Ovary (tissue), 7 donors: ENCODE measurements at regions not wholly inside any gene's neighbourhood (a gene's known extent, or its start where the extent isn't known, plus 50 kb on each side); places are given as distances from the start of the nearest gene placed in this dataset.

Experiments
- DNase-seq, 5 donors: peaks; one replicate each; pipeline ENCODE4 v3.0.0-alpha.2; 2019 to 2020
- H3K27ac ChIP-seq, 2 donors: fragments of 200-600 bp; one replicate each; pipeline versions ENCODE4 v1.5.1 to v1.8.0; 2019 to 2022
- H3K27me3 ChIP-seq: fragments of 200-600 bp; one replicate; pipeline ENCODE4 v1.8.0; 2022
- H3K36me3 ChIP-seq: fragments of 200-600 bp; sonication (generic); one replicate; pipeline ENCODE4 v1.5.1; 2019
- H3K4me1 ChIP-seq: one replicate; pipeline ENCODE4 v1.8.1; 2013; ENCODE audit warnings: mild to moderate bottlenecking, moderate library complexity; ENCODE audit not compliant: insufficient read depth
- H3K4me3 ChIP-seq: fragments of 200-600 bp; sonication (generic); one replicate; pipeline ENCODE4 v1.5.1; 2017
- H3K9me3 ChIP-seq, 2 donors: fragments of 200-600 bp in 1 of 2; sonication (generic) in 1 of 2; one replicate each; pipeline versions ENCODE4 v1.5.1 to v1.8.1; 2013 to 2019; ENCODE audit warnings: mild to moderate bottlenecking in 1 of 2, moderate library complexity in 1 of 2
- EP300 ChIP-seq: sonication (generic); formaldehyde crosslinking; IDR thresholded peaks from one replicate; pipeline ENCODE4 v1.6.1; 2017; ENCODE audit warnings: antibody characterized with exemption
- POLR2A ChIP-seq: fragments of 450-650 bp; IDR thresholded peaks from one replicate; pipeline ENCODE4 v1.6.1; 2017; ENCODE audit warnings: antibody characterized with exemption, mild to moderate bottlenecking, moderate library complexity
- WGBS, 3 donors: extraction: QIAGEN DNeasy Blood & Tissue Kit in 1 of 3; methylation state at CpG; one replicate each; pipeline versions ENCODE4 v1.1.5 to v1.1.7; 2013 to 2017; 5-methylcytosine and 5-hydroxymethylcytosine counted together
- intact Hi-C, 4 donors: fragments of 100-400 bp; cut with DNase I; formaldehyde crosslinking; loops; one replicate each; pipeline versions ENCODE4 v1.11.0 to v1.15.1; 2022 to 2023
- TF ChIP-seq, protein P1 (sequence below), 3 donors: fragments of 450-650 bp in 2 of 3; fragments of 200-600 bp in 1 of 3; IDR thresholded peaks; one replicate each; pipeline versions ENCODE4 v1.5.1 to v1.8.0; 2016 to 2022; ENCODE audit warnings: antibody characterized with exemption in 3 of 3, mild to moderate bottlenecking in 1 of 3
- donor health status: DM: no; HTN: no; CAD: no; lungs with moderate emphysema.
- donor health status: DM: no; HTN: no; CAD: no.
- donor health status: Bipolar disorder and iron deficiency.
- donor health status: DM: no; HTN: no; CAD: no.
- donor health status: DM: yes; HTN: yes; CAD: no.

DNA sequence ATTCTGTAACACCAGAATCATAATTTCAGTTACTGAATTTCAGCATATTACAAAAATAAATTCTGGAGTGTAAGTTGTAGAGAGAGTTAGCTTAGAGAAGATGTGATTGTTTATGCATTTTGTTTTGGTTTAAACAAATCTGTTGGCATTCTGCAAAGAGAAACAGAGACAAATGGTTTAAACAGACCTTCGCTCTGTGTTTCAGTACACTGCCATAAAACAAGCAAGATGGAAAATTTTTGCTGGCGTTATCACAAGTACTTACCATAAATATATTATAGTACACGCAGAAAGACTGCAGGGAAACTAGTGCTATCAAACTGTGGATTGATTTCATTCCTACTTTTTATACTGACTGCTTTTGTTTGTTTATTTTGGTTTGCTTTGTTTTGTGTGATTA is 850.3 kb upstream of the FOXG1 start:
- intact Hi-C loops: no loop called here
- 1 to 15% (median 7%) methylated on average over 3 of the region's 3 CpGs for WGBS, 3 donors
- TF ChIP-seq, protein P1, sequence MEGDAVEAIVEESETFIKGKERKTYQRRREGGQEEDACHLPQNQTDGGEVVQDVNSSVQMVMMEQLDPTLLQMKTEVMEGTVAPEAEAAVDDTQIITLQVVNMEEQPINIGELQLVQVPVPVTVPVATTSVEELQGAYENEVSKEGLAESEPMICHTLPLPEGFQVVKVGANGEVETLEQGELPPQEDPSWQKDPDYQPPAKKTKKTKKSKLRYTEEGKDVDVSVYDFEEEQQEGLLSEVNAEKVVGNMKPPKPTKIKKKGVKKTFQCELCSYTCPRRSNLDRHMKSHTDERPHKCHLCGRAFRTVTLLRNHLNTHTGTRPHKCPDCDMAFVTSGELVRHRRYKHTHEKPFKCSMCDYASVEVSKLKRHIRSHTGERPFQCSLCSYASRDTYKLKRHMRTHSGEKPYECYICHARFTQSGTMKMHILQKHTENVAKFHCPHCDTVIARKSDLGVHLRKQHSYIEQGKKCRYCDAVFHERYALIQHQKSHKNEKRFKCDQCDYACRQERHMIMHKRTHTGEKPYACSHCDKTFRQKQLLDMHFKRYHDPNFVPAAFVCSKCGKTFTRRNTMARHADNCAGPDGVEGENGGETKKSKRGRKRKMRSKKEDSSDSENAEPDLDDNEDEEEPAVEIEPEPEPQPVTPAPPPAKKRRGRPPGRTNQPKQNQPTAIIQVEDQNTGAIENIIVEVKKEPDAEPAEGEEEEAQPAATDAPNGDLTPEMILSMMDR (IDR thresholded peaks at IDR 0.05): no peak
- TF ChIP-seq POLR2A (no peak), EP300 (no peak)
- no peak overlapping the region for H3K27ac ChIP-seq
- no peak for DNase-seq
- H3K27me3 ChIP-seq: no peaks in the 10 kb centered on the region
- no peaks in the 10 kb centered on the region for H3K9me3 ChIP-seq
- no peaks in the 10 kb centered on the region for H3K36me3 ChIP-seq
- H3K4me3 ChIP-seq: no peak overlapping the region
- H3K4me1 ChIP-seq: no peaks in the 10 kb centered on the region

DNA sequence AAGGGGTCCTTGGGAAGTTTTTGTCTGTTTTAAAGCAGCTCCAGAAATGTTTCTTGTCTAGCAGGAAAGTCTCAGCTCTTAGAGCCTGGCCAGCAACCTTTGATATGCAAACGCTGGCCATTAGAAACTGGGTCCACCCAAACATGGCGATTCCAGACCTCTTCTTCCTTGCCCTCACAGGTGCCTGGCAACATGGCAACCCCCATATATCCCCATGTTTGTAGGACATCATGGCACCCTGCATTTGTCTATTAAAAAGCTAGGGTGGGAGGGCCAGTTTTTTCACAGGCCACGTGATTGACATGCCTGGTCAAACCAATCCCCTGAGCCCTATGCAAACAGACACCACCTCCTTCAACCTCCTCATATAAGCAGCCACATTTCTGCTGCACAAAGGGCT is 848.7 kb upstream of the FOXG1 start:
- no peak overlapping the region for H3K27ac ChIP-seq
- TF ChIP-seq EP300 (no peak), POLR2A (no peak)
- TF ChIP-seq, protein P1 (IDR thresholded peaks at IDR 0.05): no peak
- no peaks in the 10 kb centered on the region for H3K9me3 ChIP-seq
- H3K4me3 ChIP-seq: no peak overlapping the region
- H3K4me1 ChIP-seq: no peaks in the 10 kb centered on the region
- intact Hi-C loops: no loop called here
- no peaks in the 10 kb centered on the region for H3K36me3 ChIP-seq
- DNase-seq: no peak
- no peaks in the 10 kb centered on the region for H3K27me3 ChIP-seq
- WGBS, 3 donors: 75 to 85% (median 83%) methylated on average over 3 of the region's 3 CpGs

- Histone ChIP-seq H3K4me3 (no peak overlapping the region), H3K36me3 (no peaks in the 10 kb centered on the region), H3K27ac (no peak overlapping the region), H3K27me3 (no peaks in the 10 kb centered on the region), H3K4me1 (no peaks in the 10 kb centered on the region), H3K9me3 (no peaks in the 10 kb centered on the region)
- intact Hi-C loops: no loop called here
- no peak for DNase-seq
- TF ChIP-seq EP300 (no peak), POLR2A (no peak)
- TF ChIP-seq, protein P1 (IDR thresholded peaks at IDR 0.05): no peak
These were observed 839.1 kb upstream of the FOXG1 start for GRCh38 chr14:27927519-27927918.

GRCh38 chr14:27929797-27930347 is 836.7 kb upstream of the FOXG1 start:
- Histone ChIP-seq H3K27ac (no peak overlapping the region), H3K27me3 (no peaks in the 10 kb centered on the region), H3K4me3 (no peak overlapping the region), H3K36me3 (no peaks in the 10 kb centered on the region), H3K9me3 (no peaks in the 10 kb centered on the region), H3K4me1 (no peaks in the 10 kb centered on the region)
- TF ChIP-seq POLR2A: no peak
- TF ChIP-seq EP300: no peak
- TF ChIP-seq, protein P1 (IDR thresholded peaks at IDR 0.05): no peak
- DNase-seq: no peak
- intact Hi-C loops: no loop called here
- 80 to 89% (median 87%) methylated on average over 1 of the region's 1 CpG for WGBS, 3 donors
